MM.1S (cell line): ENCODE measurements at regions not wholly inside any gene's neighbourhood (a gene's known extent, or its start where the extent isn't known, plus 50 kb on each side); places are given as distances from the start of the nearest gene placed in this dataset.

Experiments used
- DNase-seq: peaks from one replicate; pipeline ENCODE4 v3.0.0-alpha.2; 2015
- H2AFZ ChIP-seq: fragments of 300-600 bp; sonication (generic); 2 replicates; pipeline ENCODE4 v1.6.0; 2016; ENCODE audit warnings: antibody characterized with exemption, low read length
- H3F3A ChIP-seq: fragments of 300-600 bp; sonication (generic); 2 replicates; pipeline ENCODE4 v1.6.1; 2016; ENCODE audit warnings: mild to moderate bottlenecking, antibody characterized with exemption, low read length, moderate library complexity, mixed read lengths; ENCODE audit not compliant: insufficient read depth
- H3K27ac ChIP-seq: fragments of 300-600 bp; sonication (generic); 2 replicates; pipeline ENCODE4 v1.5.1; 2016; ENCODE audit warnings: mild to moderate bottlenecking, low read length
- H3K27me3 ChIP-seq: fragments of 300-600 bp; sonication (generic); replicated peaks from 2 replicates; pipeline ENCODE4 v1.6.0; 2016; ENCODE audit warnings: low read length; ENCODE audit not compliant: insufficient read depth
- H3K36me3 ChIP-seq: fragments of 300-600 bp; sonication (generic); replicated peaks from 2 replicates; pipeline ENCODE4 v1.6.1; 2016; ENCODE audit warnings: mild to moderate bottlenecking, low read length, mixed read lengths; ENCODE audit not compliant: insufficient read depth
- H3K4me1 ChIP-seq: fragments of 300-600 bp; sonication (generic); 2 replicates; pipeline ENCODE4 v1.6.1; 2016; ENCODE audit warnings: low read length, mixed read lengths
- H3K4me2 ChIP-seq: fragments of 300-600 bp; sonication (generic); 2 replicates; pipeline ENCODE4 v1.6.0; 2016; ENCODE audit warnings: low read depth, low read length
- H3K4me3 ChIP-seq: fragments of 300-600 bp; sonication (generic); 2 replicates; pipeline ENCODE4 v1.5.1; 2016; ENCODE audit warnings: low read length, mixed read lengths
- H3K79me2 ChIP-seq: fragments of 300-600 bp; sonication (generic); 2 replicates; pipeline ENCODE4 v1.6.1; 2016; ENCODE audit warnings: mixed run types, low read length, mixed read lengths
- H3K9ac ChIP-seq: fragments of 300-600 bp; sonication (generic); 2 replicates; pipeline ENCODE4 v1.6.1; 2016; ENCODE audit warnings: low read length, mixed read lengths
- H3K9me2 ChIP-seq: fragments of 300-600 bp; sonication (generic); replicated peaks from 2 replicates; pipeline ENCODE4 v1.6.1; 2016; ENCODE audit warnings: mild to moderate bottlenecking, low read length, mixed read lengths; ENCODE audit not compliant: insufficient read depth
- H3K9me3 ChIP-seq: fragments of 300-600 bp; sonication (generic); replicated peaks from 2 replicates; pipeline ENCODE4 v1.6.1; 2016; ENCODE audit warnings: mild to moderate bottlenecking, low read length, mixed read lengths; ENCODE audit not compliant: insufficient read depth
- H4K20me1 ChIP-seq: fragments of 300-600 bp; sonication (generic); 2 replicates; pipeline ENCODE4 v1.6.1; 2016; ENCODE audit warnings: mild to moderate bottlenecking, low read length, moderate library complexity, mixed read lengths; ENCODE audit not compliant: insufficient read depth
- CTCF ChIP-seq: fragments of 300-600 bp; sonication (generic); IDR thresholded peaks from 2 replicates; pipeline ENCODE4 v1.5.1; 2016; ENCODE audit warnings: antibody characterized with exemption, low read length, mixed read lengths
- EZH2 ChIP-seq: fragments of 300-600 bp; sonication (generic); optimal IDR thresholded peaks from 2 replicates; pipeline ENCODE3; 2017; ENCODE audit warnings: low read depth, mild to moderate bottlenecking, antibody characterized with exemption, low read length, mixed read lengths
- EZH2phosphoT487 ChIP-seq: fragments of 300-600 bp; sonication (generic); IDR thresholded peaks from 2 replicates; pipeline ENCODE4 v1.6.1; 2018; ENCODE audit warnings: antibody characterized with exemption, low read length

DNA sequence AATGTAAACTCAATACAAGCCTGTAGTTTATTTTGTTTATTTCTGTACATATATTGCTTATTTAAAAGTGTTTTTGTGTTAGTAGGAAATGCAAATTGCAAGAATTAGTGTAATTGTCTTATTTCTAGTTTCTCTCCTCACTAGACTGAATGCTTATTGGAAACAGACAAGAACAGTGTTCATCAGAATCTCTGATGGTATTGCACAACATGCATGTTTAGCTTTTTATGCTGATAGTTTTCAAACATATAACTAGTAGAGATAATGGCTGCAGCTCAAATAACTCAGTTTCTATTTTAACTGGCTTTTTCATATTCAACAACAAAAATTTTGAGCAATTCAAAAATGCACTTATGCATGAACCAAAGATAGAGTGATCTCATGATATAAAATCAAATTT is 68.8 kb upstream of the HTR4 start:
- Histone ChIP-seq H3K79me2 (no peaks in the 10 kb centered on the region), H3F3A (no peaks in the 10 kb centered on the region), H3K4me3 (no peak overlapping the region), H3K27ac (no peak overlapping the region), H3K4me1 (peaks cover 13% of the 10 kb centered on the region; the same call in 1 of the 2 replicates), H3K4me2 (no peak overlapping the region), H3K36me3 (no peaks in the 10 kb centered on the region), H3K9me2 (no peaks in the 10 kb centered on the region), H3K9me3 (no peaks in the 10 kb centered on the region), H2AFZ (no peak overlapping the region), H3K27me3 (no peaks in the 10 kb centered on the region), H4K20me1 (no peaks in the 10 kb centered on the region), H3K9ac (no peak overlapping the region)
- DNase-seq: no peak
- TF ChIP-seq EZH2 (no peak), CTCF (no peak), EZH2phosphoT487 (no peak)

- Histone ChIP-seq H3K9me3 (no peaks in the 10 kb centered on the region), H3K4me1 (peaks cover 24% of the 10 kb centered on the region; the same call in 1 of the 2 replicates), H3K4me2 (no peak overlapping the region), H2AFZ (no peak overlapping the region), H4K20me1 (no peaks in the 10 kb centered on the region), H3K4me3 (no peak overlapping the region), H3K36me3 (no peaks in the 10 kb centered on the region), H3K79me2 (no peaks in the 10 kb centered on the region), H3K9ac (no peak overlapping the region), H3K27me3 (no peaks in the 10 kb centered on the region), H3F3A (0 out of 2 replicates have a peak, but pooled peaks cover 3% of the 10 kb centered on the region), H3K9me2 (no peaks in the 10 kb centered on the region), H3K27ac (no peak overlapping the region)
- no peak for TF ChIP-seq EZH2
- TF ChIP-seq CTCF: no peak
- TF ChIP-seq EZH2phosphoT487: no peak
- no peak for DNase-seq
Observed at GRCh38 chr5:148725675-148726074, 71.3 kb upstream of the HTR4 start.

GRCh38 chr5:148729182-148729581 is 74.9 kb upstream of the HTR4 start:
- Histone ChIP-seq H3K4me3 (no peak overlapping the region), H3K27me3 (no peaks in the 10 kb centered on the region), H3F3A (peaks cover 9% of the 10 kb centered on the region), H3K79me2 (no peaks in the 10 kb centered on the region), H3K9me2 (no peaks in the 10 kb centered on the region), H3K36me3 (no peaks in the 10 kb centered on the region), H3K4me2 (no peak overlapping the region), H3K4me1 (peaks cover 24% of the 10 kb centered on the region; the same call in 1 of the 2 replicates), H3K27ac (no peak overlapping the region), H3K9ac (no peak overlapping the region), H3K9me3 (no peaks in the 10 kb centered on the region), H4K20me1 (no peaks in the 10 kb centered on the region), H2AFZ (no peak overlapping the region)
- peak; percentile 43 for TF ChIP-seq CTCF
- TF ChIP-seq EZH2: no peak
- TF ChIP-seq EZH2phosphoT487: no peak
- peak; percentile 23 for DNase-seq
